Thymus (tissue), 11 donors: ENCODE measurements at regions not wholly inside any gene's neighbourhood (a gene's known extent, or its start where the extent isn't known, plus 50 kb on each side); places are given as distances from the start of the nearest gene placed in this dataset.
"Not testable (repeated sequence)": the region's sequence is repeated elsewhere in the genome, so short reads cannot be mapped to it uniquely, and the experiment has no call there.

Experiments used
- DNase-seq, 9 donors: peaks; one replicate each; pipeline ENCODE4 v3.0.0-alpha.2; 2013; ENCODE audit warnings: low spot score in 9 of 9, low read depth in 6 of 9, missing footprints in 1 of 9
- H3K27ac ChIP-seq, 2 donors: one replicate each; pipeline ENCODE4 v1.5.1; 2013; ENCODE audit warnings: control low read depth in 1 of 2, low read depth in 1 of 2, low read length in 1 of 2, mild to moderate bottlenecking in 1 of 2, moderate library complexity in 1 of 2
- H3K27me3 ChIP-seq, 2 donors: one replicate each; pipeline ENCODE4 v1.5.1; 2013; ENCODE audit warnings: low read length in 1 of 2; ENCODE audit not compliant: control insufficient read depth in 2 of 2, insufficient read depth in 1 of 2
- H3K36me3 ChIP-seq, 2 donors: one replicate each; pipeline ENCODE4 v1.5.1; 2013; ENCODE audit warnings: low read length in 1 of 2, mild to moderate bottlenecking in 1 of 2, moderate library complexity in 1 of 2; ENCODE audit not compliant: control insufficient read depth in 2 of 2, insufficient read depth in 2 of 2
- H3K4me1 ChIP-seq, 2 donors: one replicate each; pipeline ENCODE4 v1.5.1; 2013; ENCODE audit warnings: low read length in 2 of 2; ENCODE audit not compliant: control insufficient read depth in 2 of 2, insufficient read depth in 2 of 2
- H3K4me3 ChIP-seq, 2 donors: one replicate each; pipeline ENCODE4 v1.5.1; 2013; ENCODE audit warnings: low read length in 2 of 2, control low read depth in 1 of 2, mild to moderate bottlenecking in 1 of 2
- H3K9me3 ChIP-seq, 2 donors: one replicate each; pipeline ENCODE4 v1.5.1; 2013; ENCODE audit warnings: low read length in 1 of 2, mild to moderate bottlenecking in 1 of 2; ENCODE audit not compliant: control insufficient read depth in 2 of 2, insufficient read depth in 1 of 2
- WGBS: extraction: QIAGEN DNeasy Blood & Tissue Kit; methylation state at CpG from one replicate; pipeline ENCODE4 v1.1.7; 2013; 5-methylcytosine and 5-hydroxymethylcytosine counted together
- donor health status: healthy.

DNA sequence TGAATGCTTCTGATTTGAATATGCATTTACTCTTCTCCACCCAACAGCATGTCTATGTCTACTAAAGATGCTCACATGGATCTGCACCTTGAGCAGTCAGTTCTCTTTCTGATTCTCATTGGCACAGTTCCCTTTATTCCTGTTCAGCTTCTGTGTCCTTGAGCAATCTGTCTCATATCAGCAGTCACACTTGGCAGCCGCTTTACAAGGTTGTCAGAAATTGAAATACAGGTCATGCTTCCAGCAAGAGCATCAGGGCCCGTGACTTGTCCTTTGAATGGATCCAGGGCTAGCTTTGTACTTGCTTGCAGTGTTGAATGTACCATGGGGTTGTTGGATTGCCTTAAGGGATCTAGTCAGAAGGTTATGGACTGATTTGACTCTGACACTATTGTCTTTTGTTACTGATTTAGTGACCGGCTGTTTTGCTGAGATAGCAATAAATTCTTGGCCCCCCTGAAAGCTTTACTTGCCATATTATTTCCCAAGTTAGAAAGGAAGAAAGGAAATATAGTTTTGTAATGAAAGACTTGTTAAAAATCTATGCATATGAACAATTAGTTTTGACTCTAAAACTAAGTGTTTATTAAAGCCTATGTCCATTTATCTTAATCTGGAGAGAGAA is 273.4 kb upstream of the ISL1 start:
- Histone ChIP-seq H3K36me3 (no peaks in the 10 kb centered on the region), H3K9me3 (no peaks in the 10 kb centered on the region), H3K27ac (no peak overlapping the region), H3K27me3 (no peaks in the 10 kb centered on the region), H3K4me3 (no peak overlapping the region), H3K4me1 (no peaks in the 10 kb centered on the region)
- 79% methylated on average over 3 of the region's 3 CpGs for WGBS
- DNase-seq, result no peak

DNA sequence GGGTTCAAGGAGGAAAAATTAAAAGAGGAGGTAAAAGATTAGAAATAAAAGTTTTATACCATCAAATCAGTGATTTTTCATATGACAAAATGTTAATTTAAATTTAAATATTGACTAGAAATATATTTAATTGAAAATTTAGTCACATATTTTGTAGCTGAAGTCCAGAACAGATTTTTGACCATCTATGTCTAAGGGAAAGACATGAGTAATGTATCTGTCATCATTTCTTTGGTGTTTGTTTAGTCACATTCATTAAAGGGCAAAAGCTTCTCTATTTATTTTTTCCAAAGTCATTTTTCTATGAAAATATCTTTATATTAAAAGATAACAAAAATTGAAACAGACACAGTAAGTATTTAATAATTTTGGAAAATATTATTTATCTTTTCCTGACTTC is 252.0 kb upstream of the ISL1 start:
- no peaks in the 10 kb centered on the region for H3K36me3 ChIP-seq
- no peak overlapping the region for H3K4me3 ChIP-seq
- no peaks in the 10 kb centered on the region for H3K27me3 ChIP-seq
- H3K9me3 ChIP-seq, result peaks cover 0 to 6% of the 10 kb centered on the region in 2 donors
- DNase-seq, result no peak
- no peak overlapping the region for H3K27ac ChIP-seq
- no peaks in the 10 kb centered on the region for H3K4me1 ChIP-seq

DNA sequence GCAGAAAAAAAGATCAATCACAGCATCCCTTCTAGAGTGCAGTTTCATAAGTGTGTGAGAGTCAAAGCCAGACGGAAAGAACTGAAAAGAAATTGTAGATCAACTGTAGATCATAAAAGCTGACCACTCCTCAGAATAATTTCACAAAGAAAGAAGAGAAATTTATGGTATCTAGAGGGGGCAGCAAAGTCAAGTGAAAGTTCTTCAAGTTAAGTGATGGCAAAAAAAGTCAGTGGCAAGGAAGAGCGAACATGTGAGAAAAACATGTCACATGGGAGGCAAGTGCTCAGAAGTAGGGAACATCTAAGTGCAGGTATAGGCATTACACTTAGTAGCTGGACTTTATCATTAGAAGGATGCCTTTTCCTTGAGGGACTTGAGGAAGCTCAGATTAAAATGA is 245.1 kb upstream of the ISL1 start:
- H3K9me3 ChIP-seq, result no peaks in the 10 kb centered on the region
- DNase-seq, result no peak
- WGBS, result 79% methylated on average over 2 of the region's 2 CpGs
- no peak overlapping the region for H3K27ac ChIP-seq
- no peaks in the 10 kb centered on the region for H3K36me3 ChIP-seq
- no peak overlapping the region for H3K4me3 ChIP-seq
- H3K27me3 ChIP-seq, result no peaks in the 10 kb centered on the region
- no peaks in the 10 kb centered on the region for H3K4me1 ChIP-seq

DNA sequence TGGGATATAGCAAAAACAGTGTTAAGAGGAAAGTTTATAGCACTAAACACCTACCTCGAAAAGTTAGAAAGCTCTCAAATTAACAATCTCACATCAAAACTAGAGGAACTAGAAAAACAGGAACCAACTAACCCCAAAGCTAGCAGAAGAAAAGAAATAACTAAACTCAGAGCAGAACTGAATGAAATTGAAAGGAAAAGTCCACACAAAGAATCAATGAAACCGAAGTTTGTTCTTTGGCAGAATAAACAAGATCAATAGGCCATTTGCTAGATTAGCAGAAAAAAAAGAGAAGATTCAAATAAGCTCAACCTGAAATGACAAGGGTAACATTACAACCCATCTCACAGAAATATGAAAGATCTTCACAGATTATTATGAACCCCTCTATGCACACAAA is 234.8 kb upstream of the ISL1 start:
- no peaks in the 10 kb centered on the region for H3K4me1 ChIP-seq
- 61% methylated on average over 2 of the region's 2 CpGs for WGBS
- H3K4me3 ChIP-seq, result no peak overlapping the region
- H3K36me3 ChIP-seq, result no peaks in the 10 kb centered on the region
- no peaks in the 10 kb centered on the region for H3K27me3 ChIP-seq
- no peaks in the 10 kb centered on the region for H3K9me3 ChIP-seq
- DNase-seq, result no peak
- no peak overlapping the region for H3K27ac ChIP-seq

DNA sequence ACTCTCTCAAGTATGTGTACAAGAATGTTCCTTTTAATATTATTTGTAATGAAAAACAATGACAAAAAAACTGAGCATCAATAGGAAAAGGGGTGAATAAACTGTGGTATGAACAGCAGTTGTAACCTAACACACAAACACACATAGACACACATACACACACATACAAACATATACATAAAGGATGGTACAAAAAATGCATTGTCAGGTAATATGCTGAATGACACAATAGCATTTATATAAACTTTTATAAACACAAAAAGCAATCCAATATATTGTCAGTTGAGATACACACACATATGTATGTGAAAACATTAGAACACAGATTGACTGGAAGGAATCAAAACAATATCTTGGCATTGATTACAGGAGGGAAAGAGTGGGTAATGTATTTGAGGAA is 227.0 kb upstream of the ISL1 start:
- Histone ChIP-seq H3K4me1 (no peaks in the 10 kb centered on the region), H3K36me3 (no peaks in the 10 kb centered on the region), H3K9me3 (peaks cover 2 to 12% of the 10 kb centered on the region in 2 donors), H3K4me3 (no peak overlapping the region), H3K27me3 (no peaks in the 10 kb centered on the region), H3K27ac (no peak overlapping the region)
- no peak for DNase-seq

DNA sequence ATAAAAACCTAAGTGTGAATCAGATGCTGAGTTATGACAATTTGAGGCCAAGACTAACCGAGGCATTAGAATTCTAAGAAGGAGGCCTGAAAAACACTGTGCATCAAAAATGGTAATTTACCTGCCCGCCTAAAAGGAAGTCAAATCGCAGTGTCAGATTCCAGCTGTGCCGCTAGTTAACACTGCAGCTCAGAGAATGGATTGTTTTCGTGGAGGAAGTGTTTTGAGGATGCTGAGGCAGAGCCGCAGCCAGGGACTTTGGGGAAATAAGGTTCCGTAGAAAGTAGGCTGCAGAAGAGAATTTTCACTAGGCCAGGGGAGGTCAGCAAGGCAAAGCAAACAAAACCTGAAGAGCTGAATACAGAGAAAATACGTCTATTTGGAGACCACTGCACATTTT is 226.4 kb upstream of the ISL1 start:
- H3K9me3 ChIP-seq, result peaks cover 2 to 12% of the 10 kb centered on the region in 2 donors
- no peaks in the 10 kb centered on the region for H3K27me3 ChIP-seq
- no peaks in the 10 kb centered on the region for H3K4me1 ChIP-seq
- DNase-seq, result no peak
- 37% methylated on average over 8 of the region's 8 CpGs for WGBS
- no peak overlapping the region for H3K4me3 ChIP-seq
- no peak overlapping the region for H3K27ac ChIP-seq
- H3K36me3 ChIP-seq, result no peaks in the 10 kb centered on the region

DNA sequence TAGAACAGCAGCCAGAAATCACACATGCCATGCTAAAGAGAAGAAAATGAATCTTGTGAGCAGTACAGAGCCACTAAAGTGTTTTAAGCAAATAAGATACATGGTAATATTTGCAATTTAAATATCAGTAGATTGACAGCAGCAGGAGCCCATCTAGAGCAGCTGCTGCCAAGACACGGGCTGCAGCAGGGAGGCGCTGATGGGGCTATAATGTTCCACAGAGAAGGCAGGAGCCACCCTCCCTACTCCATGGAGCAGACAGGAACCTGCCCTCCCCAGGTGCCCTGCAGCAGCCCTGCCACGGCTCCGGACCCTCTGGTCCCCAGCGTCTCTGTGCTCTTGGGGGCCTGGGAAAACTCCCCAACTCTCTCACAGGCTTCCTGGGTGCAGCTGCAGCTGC is 224.1 kb upstream of the ISL1 start:
- no peak overlapping the region for H3K27ac ChIP-seq
- H3K9me3 ChIP-seq, result peaks cover 2 to 12% of the 10 kb centered on the region in 2 donors
- no peak for DNase-seq
- WGBS, result 88% methylated on average over 5 of the region's 5 CpGs
- H3K4me3 ChIP-seq, result no peak overlapping the region
- H3K36me3 ChIP-seq, result no peaks in the 10 kb centered on the region
- H3K4me1 ChIP-seq, result no peaks in the 10 kb centered on the region
- H3K27me3 ChIP-seq, result no peaks in the 10 kb centered on the region

DNA sequence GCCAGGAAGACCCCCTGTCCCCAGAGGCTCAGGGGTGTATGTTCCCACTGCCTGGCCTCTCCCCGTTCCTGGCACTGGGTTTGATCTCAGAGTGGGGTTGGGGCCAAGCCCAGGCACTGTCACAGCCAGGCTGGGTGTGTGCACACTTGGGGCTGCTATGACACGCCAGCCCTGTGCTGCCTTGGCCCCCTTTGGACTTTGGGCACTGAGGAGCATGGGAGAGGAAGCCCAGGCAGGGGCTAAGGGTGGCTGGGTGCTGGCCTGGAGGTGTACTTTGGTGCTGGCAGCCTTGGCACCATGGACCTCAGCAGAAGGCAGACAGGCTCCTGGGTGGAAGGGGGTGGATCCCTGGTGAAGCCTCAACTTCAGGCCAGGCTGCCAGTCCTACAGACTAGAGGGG is 223.6 kb upstream of the ISL1 start:
- Histone ChIP-seq H3K27me3 (no peaks in the 10 kb centered on the region), H3K27ac (no peak overlapping the region), H3K4me1 (no peaks in the 10 kb centered on the region), H3K4me3 (no peak overlapping the region), H3K9me3 (peaks cover 2 to 12% of the 10 kb centered on the region in 2 donors), H3K36me3 (no peaks in the 10 kb centered on the region)
- WGBS, result 82% methylated on average over 2 of the region's 2 CpGs
- no peak for DNase-seq

DNA sequence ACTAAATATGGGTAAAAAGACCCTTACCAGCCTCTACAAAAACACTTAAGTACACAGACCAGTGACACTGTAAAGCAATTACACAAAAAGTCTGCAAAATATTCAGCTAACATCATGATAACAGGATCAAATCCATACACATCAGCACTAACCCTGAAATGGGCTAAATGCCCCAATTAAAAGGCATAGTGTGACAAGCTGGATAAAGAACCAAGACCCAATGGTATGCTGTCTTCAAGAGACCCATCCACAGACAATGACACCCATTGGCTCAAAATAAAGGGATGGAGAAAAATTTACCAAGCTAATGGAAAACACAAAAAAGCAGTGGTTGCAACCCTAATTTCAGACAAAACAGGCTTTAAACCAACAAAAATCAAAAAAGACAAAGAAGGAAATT is 221.0 kb upstream of the ISL1 start:
- no peak for DNase-seq
- no peaks in the 10 kb centered on the region for H3K36me3 ChIP-seq
- no peak overlapping the region for H3K27ac ChIP-seq
- H3K4me3 ChIP-seq, result no peak overlapping the region
- H3K27me3 ChIP-seq, result no peaks in the 10 kb centered on the region
- peaks cover 2 to 12% of the 10 kb centered on the region in 2 donors for H3K9me3 ChIP-seq
- no peaks in the 10 kb centered on the region for H3K4me1 ChIP-seq

DNA sequence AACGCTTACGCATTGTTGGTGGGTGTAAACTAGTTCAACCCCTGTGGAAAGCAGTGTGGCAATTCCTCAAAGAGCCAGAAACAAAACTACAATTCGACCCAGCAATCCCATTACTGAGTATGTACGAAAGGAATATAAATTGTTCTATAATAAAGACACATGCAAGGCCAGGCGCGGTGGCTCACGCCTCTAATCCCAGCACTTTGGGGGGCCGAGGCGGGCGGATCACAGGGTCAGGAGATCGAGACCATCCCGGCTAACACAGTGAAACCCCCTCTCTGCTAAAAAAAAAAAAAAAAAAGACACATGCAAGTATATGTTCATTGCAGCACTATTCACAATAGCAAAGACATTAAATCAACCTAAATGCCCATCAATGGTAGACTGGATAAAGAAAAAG is 217.6 kb upstream of the ISL1 start:
- DNase-seq, result not testable (repeated sequence)
- 95% methylated on average over 12 of the region's 12 CpGs for WGBS

More for the DNA sequence above, 217.6 kb upstream of the ISL1 start:
- not testable (repeated sequence) for H3K4me1 ChIP-seq, H3K27ac ChIP-seq, H3K4me3 ChIP-seq, H3K36me3 ChIP-seq, H3K27me3 ChIP-seq, H3K9me3 ChIP-seq
